GM21529 (cell line): ENCODE measurements at regions not wholly inside any gene's neighbourhood (a gene's known extent, or its start where the extent isn't known, plus 50 kb on each side); places are given as distances from the start of the nearest gene placed in this dataset.

Experiments
- ATAC-seq: cut with Tn5 transposase; IDR thresholded peaks from one replicate; pipeline ENCODE4 v1.9.1; 2021; ENCODE audit not compliant: unreplicated experiment

GRCh38 chr2:6683516-6683915, 182.2 kb downstream of the CMPK2 start:
- no peak for ATAC-seq

- no peak for ATAC-seq
These were observed 180.3 kb downstream of the CMPK2 start for GRCh38 chr2:6685447-6685846.

GRCh38 chr2:6692056-6692455, 173.7 kb downstream of the CMPK2 start:
- ATAC-seq, result no peak

GRCh38 chr2:6692819-6693218, 172.9 kb downstream of the CMPK2 start:
- ATAC-seq, result no peak

- ATAC-seq, result no peak
These were observed 171.2 kb downstream of the CMPK2 start for GRCh38 chr2:6694555-6694954.

GRCh38 chr2:6700335-6700734, 165.4 kb downstream of the CMPK2 start:
- no peak for ATAC-seq

- no peak for ATAC-seq
These were observed 161.6 kb downstream of the CMPK2 start for GRCh38 chr2:6704077-6704476.

GRCh38 chr2:6721395-6721794, 144.3 kb downstream of the CMPK2 start:
- ATAC-seq, result no peak

GRCh38 chr2:6722574-6722973, 143.1 kb downstream of the CMPK2 start:
- no peak for ATAC-seq

- no peak for ATAC-seq
These were observed 141.7 kb downstream of the CMPK2 start for GRCh38 chr2:6723865-6724604.

GRCh38 chr2:6724605-6725140, 141.0 kb downstream of the CMPK2 start:
- no peak for ATAC-seq

GRCh38 chr2:6728156-6728555, 137.6 kb downstream of the CMPK2 start:
- no peak for ATAC-seq

GRCh38 chr2:6730003-6730402, 135.7 kb downstream of the CMPK2 start:
- ATAC-seq, result no peak

GRCh38 chr2:6730649-6731532, 134.8 kb downstream of the CMPK2 start:
- no peak for ATAC-seq

- no peak for ATAC-seq
These were observed 126.2 kb downstream of the CMPK2 start for GRCh38 chr2:6739547-6739946.

- ATAC-seq, result no peak
These were observed 124.5 kb downstream of the CMPK2 start for GRCh38 chr2:6741229-6741628.

GRCh38 chr2:6744038-6744437, 121.7 kb downstream of the CMPK2 start:
- ATAC-seq, result no peak

- ATAC-seq, result no peak
These were observed 118.3 kb downstream of the CMPK2 start for GRCh38 chr2:6747433-6747832.

- no peak for ATAC-seq
These were observed 117.2 kb downstream of the CMPK2 start for GRCh38 chr2:6748406-6749067.

GRCh38 chr2:6749962-6750361, 115.7 kb downstream of the CMPK2 start:
- ATAC-seq, result no peak

- no peak for ATAC-seq
These were observed 115.1 kb downstream of the CMPK2 start for GRCh38 chr2:6750411-6751158.
